Mucosa of rectum (tissue), 2 donors: ENCODE measurements at regions not wholly inside any gene's neighbourhood (a gene's known extent, or its start where the extent isn't known, plus 50 kb on each side); places are given as distances from the start of the nearest gene placed in this dataset.
"Not testable (repeated sequence)": the region's sequence is repeated elsewhere in the genome, so short reads cannot be mapped to it uniquely, and the experiment has no call there.

Experiments
- H3K27ac ChIP-seq, 2 donors: one replicate each; pipeline ENCODE4 v1.7.0; 2013; ENCODE audit warnings: inconsistent platforms in 2 of 2, low read depth in 2 of 2, low read length in 2 of 2
- H3K27me3 ChIP-seq, 2 donors: one replicate each; pipeline ENCODE4 v1.7.0; 2013; ENCODE audit warnings: low read length in 2 of 2; ENCODE audit not compliant: control insufficient read depth in 2 of 2, insufficient read depth in 2 of 2
- H3K36me3 ChIP-seq, 2 donors: one replicate each; pipeline ENCODE4 v1.7.0; 2013; ENCODE audit warnings: low read length in 2 of 2; ENCODE audit not compliant: control insufficient read depth in 2 of 2, insufficient read depth in 2 of 2
- H3K4me1 ChIP-seq, 2 donors: one replicate each; pipeline ENCODE4 v1.7.0; 2013; ENCODE audit warnings: low read length in 2 of 2, mild to moderate bottlenecking in 1 of 2; ENCODE audit not compliant: control insufficient read depth in 2 of 2, insufficient read depth in 2 of 2
- H3K4me3 ChIP-seq, 2 donors: one replicate each; pipeline ENCODE4 v1.7.0; 2013; ENCODE audit warnings: low read length in 2 of 2
- H3K9ac ChIP-seq, 2 donors: one replicate each; pipeline ENCODE4 v1.7.0; 2013; ENCODE audit warnings: low read length in 2 of 2, low read depth in 1 of 2, mild to moderate bottlenecking in 1 of 2
- H3K9me3 ChIP-seq, 2 donors: one replicate each; pipeline ENCODE4 v1.7.0; 2013; ENCODE audit warnings: low read length in 2 of 2; ENCODE audit not compliant: control insufficient read depth in 2 of 2
- donor health status: healthy.
- donor health status: Normal muscosa, but diverticular disease.

GRCh38 chr6:71737953-71738352 lies 148.4 kb upstream of the RIMS1 start:
- no peak overlapping the region for H3K9ac ChIP-seq
- H3K4me3 ChIP-seq, result no peak overlapping the region
- no peaks in the 10 kb centered on the region for H3K36me3 ChIP-seq
- no peaks in the 10 kb centered on the region for H3K4me1 ChIP-seq
- no peaks in the 10 kb centered on the region for H3K9me3 ChIP-seq
- H3K27me3 ChIP-seq, result no peaks in the 10 kb centered on the region
- H3K27ac ChIP-seq, result no peak overlapping the region

- Histone ChIP-seq H3K27ac (no peak overlapping the region), H3K4me1 (no peaks in the 10 kb centered on the region), H3K9me3 (no peaks in the 10 kb centered on the region), H3K36me3 (no peaks in the 10 kb centered on the region), H3K27me3 (no peaks in the 10 kb centered on the region), H3K4me3 (no peak overlapping the region), H3K9ac (no peak overlapping the region)
Observed at GRCh38 chr6:71745525-71745924, 140.8 kb upstream of the RIMS1 start.

GRCh38 chr6:71766146-71766760 lies 120.1 kb upstream of the RIMS1 start:
- Histone ChIP-seq H3K9me3 (no peaks in the 10 kb centered on the region), H3K4me3 (no peak overlapping the region), H3K27ac (no peak overlapping the region), H3K27me3 (no peaks in the 10 kb centered on the region), H3K9ac (no peak overlapping the region), H3K4me1 (no peaks in the 10 kb centered on the region), H3K36me3 (no peaks in the 10 kb centered on the region)

- Histone ChIP-seq H3K4me1 (no peaks in the 10 kb centered on the region), H3K9ac (no peak overlapping the region), H3K27me3 (no peaks in the 10 kb centered on the region), H3K4me3 (no peak overlapping the region), H3K9me3 (no peaks in the 10 kb centered on the region), H3K36me3 (no peaks in the 10 kb centered on the region), H3K27ac (no peak overlapping the region)
Observed at GRCh38 chr6:71766796-71767195, 119.6 kb upstream of the RIMS1 start.

GRCh38 chr6:71768356-71768755 lies 118.0 kb upstream of the RIMS1 start:
- Histone ChIP-seq H3K4me3 (no peak overlapping the region), H3K9me3 (no peaks in the 10 kb centered on the region), H3K36me3 (no peaks in the 10 kb centered on the region), H3K27ac (no peak overlapping the region), H3K4me1 (no peaks in the 10 kb centered on the region), H3K27me3 (no peaks in the 10 kb centered on the region), H3K9ac (no peak overlapping the region)

- H3K36me3 ChIP-seq, result no peaks in the 10 kb centered on the region
- no peak overlapping the region for H3K9ac ChIP-seq
- no peaks in the 10 kb centered on the region for H3K27me3 ChIP-seq
- no peak overlapping the region for H3K4me3 ChIP-seq
- no peak overlapping the region for H3K27ac ChIP-seq
- H3K9me3 ChIP-seq, result no peaks in the 10 kb centered on the region
- H3K4me1 ChIP-seq, result no peaks in the 10 kb centered on the region
Observed at GRCh38 chr6:71808865-71809264, 77.5 kb upstream of the RIMS1 start.

GRCh38 chr6:71810880-71811279 lies 75.5 kb upstream of the RIMS1 start:
- H3K27ac ChIP-seq, result no peak overlapping the region
- H3K9ac ChIP-seq, result no peak overlapping the region
- H3K4me3 ChIP-seq, result no peak overlapping the region
- H3K4me1 ChIP-seq, result no peaks in the 10 kb centered on the region
- no peaks in the 10 kb centered on the region for H3K36me3 ChIP-seq
- H3K9me3 ChIP-seq, result no peaks in the 10 kb centered on the region
- no peaks in the 10 kb centered on the region for H3K27me3 ChIP-seq

GRCh38 chr6:71822625-71823024 lies 63.7 kb upstream of the RIMS1 start:
- Histone ChIP-seq H3K9me3 (no peaks in the 10 kb centered on the region), H3K27me3 (no peaks in the 10 kb centered on the region), H3K4me3 (no peak overlapping the region), H3K9ac (no peak overlapping the region), H3K4me1 (no peaks in the 10 kb centered on the region), H3K36me3 (no peaks in the 10 kb centered on the region), H3K27ac (no peak overlapping the region)

GRCh38 chr6:71832110-71832764 lies 54.1 kb upstream of the RIMS1 start:
- H3K27me3 ChIP-seq, H3K9ac ChIP-seq, H3K27ac ChIP-seq, H3K4me3 ChIP-seq, H3K4me1 ChIP-seq, H3K36me3 ChIP-seq, H3K9me3 ChIP-seq: not testable (repeated sequence)
